ENCODE measurements at regions not wholly inside any gene's neighbourhood (a gene's known extent, or its start where the extent isn't known, plus 50 kb on each side); places are given as distances from the start of the nearest gene placed in this dataset.

DNA sequence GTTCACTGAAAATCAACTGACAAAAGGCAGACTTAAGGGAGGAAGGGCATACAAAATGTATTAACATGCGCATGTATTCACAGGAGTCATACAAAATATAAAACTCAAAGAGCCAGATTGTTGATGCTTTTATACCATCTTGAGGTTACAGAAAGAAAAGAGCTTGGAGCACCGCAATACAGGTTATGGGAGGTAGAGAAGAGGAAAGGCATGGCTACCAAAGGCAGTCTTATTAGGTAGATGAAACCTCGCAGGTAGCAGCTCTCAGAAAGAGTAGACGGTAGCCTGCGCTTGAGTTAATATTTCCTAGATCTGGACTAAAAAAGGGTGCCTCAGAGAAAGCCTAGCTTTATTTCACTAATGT lies 69.0 kb upstream of the DHRS4 start:
- TF ChIP-seq, protein P1, sequence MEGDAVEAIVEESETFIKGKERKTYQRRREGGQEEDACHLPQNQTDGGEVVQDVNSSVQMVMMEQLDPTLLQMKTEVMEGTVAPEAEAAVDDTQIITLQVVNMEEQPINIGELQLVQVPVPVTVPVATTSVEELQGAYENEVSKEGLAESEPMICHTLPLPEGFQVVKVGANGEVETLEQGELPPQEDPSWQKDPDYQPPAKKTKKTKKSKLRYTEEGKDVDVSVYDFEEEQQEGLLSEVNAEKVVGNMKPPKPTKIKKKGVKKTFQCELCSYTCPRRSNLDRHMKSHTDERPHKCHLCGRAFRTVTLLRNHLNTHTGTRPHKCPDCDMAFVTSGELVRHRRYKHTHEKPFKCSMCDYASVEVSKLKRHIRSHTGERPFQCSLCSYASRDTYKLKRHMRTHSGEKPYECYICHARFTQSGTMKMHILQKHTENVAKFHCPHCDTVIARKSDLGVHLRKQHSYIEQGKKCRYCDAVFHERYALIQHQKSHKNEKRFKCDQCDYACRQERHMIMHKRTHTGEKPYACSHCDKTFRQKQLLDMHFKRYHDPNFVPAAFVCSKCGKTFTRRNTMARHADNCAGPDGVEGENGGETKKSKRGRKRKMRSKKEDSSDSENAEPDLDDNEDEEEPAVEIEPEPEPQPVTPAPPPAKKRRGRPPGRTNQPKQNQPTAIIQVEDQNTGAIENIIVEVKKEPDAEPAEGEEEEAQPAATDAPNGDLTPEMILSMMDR (IDR thresholded peaks at IDR 0.05) = no peak
- TF ChIP-seq POLR2A (IDR thresholded peaks at IDR 0.05) = no peak
